ENCODE measurements at regions not wholly inside any gene's neighbourhood (a gene's known extent, or its start where the extent isn't known, plus 50 kb on each side); places are given as distances from the start of the nearest gene placed in this dataset.

DNA sequence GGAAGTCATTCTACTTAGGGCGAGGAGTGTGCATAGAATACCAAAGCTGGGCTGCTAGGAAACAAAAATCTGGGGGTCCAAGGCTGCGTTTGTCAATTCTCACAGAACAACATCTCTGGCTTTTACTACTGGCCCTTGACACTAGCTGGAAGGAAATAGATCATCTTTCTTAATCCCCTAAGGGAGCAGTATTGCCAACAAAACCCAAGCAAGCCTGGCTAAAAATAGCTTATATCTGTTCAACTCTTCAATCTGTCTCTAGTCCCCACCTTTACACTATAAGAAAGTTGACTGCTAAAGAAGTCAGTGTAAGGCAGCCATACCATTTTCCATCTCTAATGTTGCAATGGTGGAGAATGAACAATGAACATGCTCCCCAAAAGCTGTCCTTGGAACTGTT, 107.8 kb upstream of the SPRY2 start:
- ATAC-seq (ENCODE audit: low read depth) (no peak), DNase-seq (no peak)
- no peak for TF ChIP-seq CTCF (IDR thresholded peaks at IDR 0.05)
- no peak overlapping the region for H3K27ac Mint-ChIP-seq
- intact Hi-C loops (cut with micrococcal nuclease) = no loop called here
- no peak overlapping the region for H3K4me3 Mint-ChIP-seq
- H3K36me3 Mint-ChIP-seq (ENCODE audit: low read depth) = no peaks in the 10 kb centered on the region
- H3K4me1 Mint-ChIP-seq = peaks cover 65% of the 10 kb centered on the region
- no peaks in the 10 kb centered on the region for H3K9me3 Mint-ChIP-seq
- no peaks in the 10 kb centered on the region for H3K27me3 Mint-ChIP-seq
- ChIA-PET POLR2A (no interaction called here), CTCF (no interaction called here)

- Mint-ChIP-seq H3K27me3 (no peaks in the 10 kb centered on the region), H3K4me1 (peaks cover 65% of the 10 kb centered on the region), H3K36me3 (ENCODE audit: low read depth) (no peaks in the 10 kb centered on the region), H3K9me3 (no peaks in the 10 kb centered on the region), H3K27ac (no peak overlapping the region), H3K4me3 (no peak overlapping the region)
- POLR2A ChIA-PET = no interaction called here
- CTCF ChIA-PET = no interaction called here
- TF ChIP-seq CTCF (IDR thresholded peaks at IDR 0.05) = no peak
- no peak for ATAC-seq (ENCODE audit: low read depth)
- DNase-seq = no peak
- intact Hi-C loops (cut with micrococcal nuclease) = no loop called here
Observed at GRCh38 chr13:80447747-80448146, 106.8 kb upstream of the SPRY2 start.

GRCh38 chr13:80444240-80445015, 103.5 kb upstream of the SPRY2 start:
- ATAC-seq (ENCODE audit: low read depth) (peak; percentile 37), DNase-seq (no peak)
- no peaks in the 10 kb centered on the region for H3K27me3 Mint-ChIP-seq
- H3K27ac Mint-ChIP-seq = no peak overlapping the region
- intact Hi-C loops (cut with micrococcal nuclease) = loop anchor here (1.0 to 2.0 kb wide), 2 partner anchors 10 to 44 kb away; no protein-coding TSS in a partner anchor
- no peak for TF ChIP-seq CTCF (IDR thresholded peaks at IDR 0.05)
- H3K4me1 Mint-ChIP-seq = peaks cover 58% of the 10 kb centered on the region
- H3K36me3 Mint-ChIP-seq (ENCODE audit: low read depth) = no peaks in the 10 kb centered on the region
- ChIA-PET CTCF (no interaction called here), POLR2A (no interaction called here)
- H3K9me3 Mint-ChIP-seq = no peaks in the 10 kb centered on the region
- H3K4me3 Mint-ChIP-seq = no peak overlapping the region

DNA sequence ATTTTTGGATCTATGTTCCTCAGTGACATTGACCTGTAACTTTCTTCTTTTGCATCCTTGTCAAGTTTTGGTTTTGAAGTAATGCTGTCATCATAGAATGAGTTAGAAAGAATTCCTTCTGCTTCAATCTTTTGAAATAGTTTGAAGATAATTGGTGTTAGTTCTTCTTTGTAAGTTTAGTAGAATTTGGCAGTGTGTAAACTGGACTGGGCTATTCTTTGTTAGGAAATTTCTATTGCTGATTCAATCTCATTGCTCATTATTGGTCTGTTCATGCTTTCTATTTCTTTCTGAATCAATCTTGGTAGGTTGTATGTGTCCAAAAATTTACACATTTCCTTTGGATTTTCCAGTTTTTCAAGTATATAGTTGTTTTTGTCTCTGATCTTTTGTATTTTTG, 101.7 kb upstream of the SPRY2 start:
- TF ChIP-seq CTCF (IDR thresholded peaks at IDR 0.05) = no peak
- no peak overlapping the region for H3K4me3 Mint-ChIP-seq
- CTCF ChIA-PET = no interaction called here
- H3K36me3 Mint-ChIP-seq (ENCODE audit: low read depth) = no peaks in the 10 kb centered on the region
- no peaks in the 10 kb centered on the region for H3K9me3 Mint-ChIP-seq
- DNase-seq (no peak), ATAC-seq (ENCODE audit: low read depth) (no peak)
- no peak overlapping the region for H3K27ac Mint-ChIP-seq
- POLR2A ChIA-PET = no interaction called here
- intact Hi-C loops (cut with micrococcal nuclease) = loop anchor here (2.0 kb wide), 1 partner anchor 100 kb away; no protein-coding TSS in a partner anchor
- no peaks in the 10 kb centered on the region for H3K27me3 Mint-ChIP-seq
- peaks cover 43% of the 10 kb centered on the region for H3K4me1 Mint-ChIP-seq

- intact Hi-C loops (cut with micrococcal nuclease) = loop anchor here (2.0 kb wide), 1 partner anchor 99 kb away; no protein-coding TSS in a partner anchor
- DNase-seq (no peak), ATAC-seq (ENCODE audit: low read depth) (peak; percentile 58)
- no peak overlapping the region for H3K4me3 Mint-ChIP-seq
- H3K9me3 Mint-ChIP-seq = no peaks in the 10 kb centered on the region
- TF ChIP-seq CTCF (IDR thresholded peaks at IDR 0.05) = no peak
- CTCF ChIA-PET = no interaction called here
- no peaks in the 10 kb centered on the region for H3K36me3 Mint-ChIP-seq (ENCODE audit: low read depth)
- no peaks in the 10 kb centered on the region for H3K27me3 Mint-ChIP-seq
- peaks cover 43% of the 10 kb centered on the region for H3K4me1 Mint-ChIP-seq
- POLR2A ChIA-PET = no interaction called here
- peak overlapping the region; percentile 32 for H3K27ac Mint-ChIP-seq
Observed at GRCh38 chr13:80441968-80442367, 101.0 kb upstream of the SPRY2 start.
